Fibroblast of the aortic adventitia (primary cell): ENCODE measurements at regions not wholly inside any gene's neighbourhood (a gene's known extent, or its start where the extent isn't known, plus 50 kb on each side); places are given as distances from the start of the nearest gene placed in this dataset.

Experiments
- DNase-seq: peaks from one replicate; pipeline ENCODE4 v3.0.0-alpha.2; 2010; ENCODE audit warnings: low read depth
- H3K4me3 ChIP-seq: 2 replicates; pipeline ENCODE4 v1.5.1; 2011; ENCODE audit warnings: low read depth, mild to moderate bottlenecking, control low read depth, low read length, moderate library complexity
- TF ChIP-seq, protein P1 (sequence below): IDR thresholded peaks from 2 replicates; pipeline ENCODE4 v1.5.1; 2011; ENCODE audit warnings: mild to moderate bottlenecking, low read length, control low read depth, inconsistent platforms; ENCODE audit not compliant: insufficient read depth

DNA sequence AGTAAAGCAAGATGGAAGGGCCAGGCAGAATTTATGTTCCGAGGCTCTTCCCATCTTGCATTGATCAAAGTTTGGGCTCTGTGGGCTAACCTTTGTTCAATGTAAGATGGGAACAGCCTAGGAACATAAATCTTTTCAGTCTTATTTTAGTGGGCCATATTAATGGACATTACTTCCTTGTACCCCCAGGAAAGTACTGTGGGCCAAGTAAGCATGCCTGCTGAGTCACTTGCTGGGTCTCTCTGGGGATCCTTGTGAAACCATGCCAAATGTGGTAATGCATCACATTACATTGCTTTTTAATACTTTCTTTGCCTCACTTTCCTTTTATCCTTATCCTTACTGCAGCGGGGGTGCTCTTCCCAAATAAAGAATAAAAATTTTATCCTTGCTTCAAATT is 349.5 kb upstream of the POU1F1 start:
- H3K4me3 ChIP-seq, result no peak overlapping the region
- TF ChIP-seq, protein P1, sequence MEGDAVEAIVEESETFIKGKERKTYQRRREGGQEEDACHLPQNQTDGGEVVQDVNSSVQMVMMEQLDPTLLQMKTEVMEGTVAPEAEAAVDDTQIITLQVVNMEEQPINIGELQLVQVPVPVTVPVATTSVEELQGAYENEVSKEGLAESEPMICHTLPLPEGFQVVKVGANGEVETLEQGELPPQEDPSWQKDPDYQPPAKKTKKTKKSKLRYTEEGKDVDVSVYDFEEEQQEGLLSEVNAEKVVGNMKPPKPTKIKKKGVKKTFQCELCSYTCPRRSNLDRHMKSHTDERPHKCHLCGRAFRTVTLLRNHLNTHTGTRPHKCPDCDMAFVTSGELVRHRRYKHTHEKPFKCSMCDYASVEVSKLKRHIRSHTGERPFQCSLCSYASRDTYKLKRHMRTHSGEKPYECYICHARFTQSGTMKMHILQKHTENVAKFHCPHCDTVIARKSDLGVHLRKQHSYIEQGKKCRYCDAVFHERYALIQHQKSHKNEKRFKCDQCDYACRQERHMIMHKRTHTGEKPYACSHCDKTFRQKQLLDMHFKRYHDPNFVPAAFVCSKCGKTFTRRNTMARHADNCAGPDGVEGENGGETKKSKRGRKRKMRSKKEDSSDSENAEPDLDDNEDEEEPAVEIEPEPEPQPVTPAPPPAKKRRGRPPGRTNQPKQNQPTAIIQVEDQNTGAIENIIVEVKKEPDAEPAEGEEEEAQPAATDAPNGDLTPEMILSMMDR, result no peak
- peak; percentile 44 for DNase-seq

DNA sequence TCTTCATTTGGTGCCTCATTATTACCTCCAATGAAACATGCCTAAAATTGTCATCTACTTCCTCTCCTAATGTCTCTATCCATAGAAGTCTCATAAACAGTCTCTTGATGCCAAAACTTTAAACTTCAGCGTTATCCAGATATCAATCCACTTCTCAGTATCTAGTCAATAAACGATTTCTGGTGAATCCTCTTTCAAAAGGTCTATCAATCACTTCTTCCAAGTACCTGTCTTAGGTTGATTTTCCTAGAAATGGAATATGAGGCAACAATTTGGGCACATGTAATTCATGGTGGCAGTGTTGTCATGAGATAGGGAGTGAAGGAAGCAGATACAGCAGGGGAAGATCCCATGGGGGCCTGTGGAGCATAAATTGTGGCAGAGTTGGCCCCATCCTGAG is 348.5 kb upstream of the POU1F1 start:
- TF ChIP-seq, protein P1, result no peak
- no peak overlapping the region for H3K4me3 ChIP-seq
- DNase-seq, result no peak

- no peak overlapping the region for H3K4me3 ChIP-seq
- DNase-seq, result no peak
- TF ChIP-seq, protein P1, result no peak
Observed at GRCh38 chr3:87621667-87622066, 345.3 kb upstream of the POU1F1 start.

DNA sequence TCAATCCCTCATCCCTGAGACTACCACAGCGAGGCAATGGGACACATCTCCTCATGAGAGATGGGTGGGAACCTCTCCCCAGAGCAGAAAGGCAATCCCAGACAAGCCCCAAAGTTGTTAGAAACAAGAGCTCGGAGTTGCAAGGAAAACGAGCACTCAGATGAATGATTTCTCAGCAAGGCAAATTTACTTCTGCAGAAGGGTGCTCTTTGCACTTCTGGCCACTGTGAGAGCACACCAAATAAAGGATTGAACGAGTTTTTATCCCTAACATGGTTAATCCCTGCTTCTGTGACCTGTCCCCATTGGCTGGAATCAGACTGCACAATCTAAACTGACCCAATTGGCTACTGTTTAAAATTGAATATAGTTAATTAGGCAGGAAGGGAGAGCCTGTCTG is 339.1 kb upstream of the POU1F1 start:
- TF ChIP-seq, protein P1, result no peak
- no peak for DNase-seq
- H3K4me3 ChIP-seq, result no peak overlapping the region

DNA sequence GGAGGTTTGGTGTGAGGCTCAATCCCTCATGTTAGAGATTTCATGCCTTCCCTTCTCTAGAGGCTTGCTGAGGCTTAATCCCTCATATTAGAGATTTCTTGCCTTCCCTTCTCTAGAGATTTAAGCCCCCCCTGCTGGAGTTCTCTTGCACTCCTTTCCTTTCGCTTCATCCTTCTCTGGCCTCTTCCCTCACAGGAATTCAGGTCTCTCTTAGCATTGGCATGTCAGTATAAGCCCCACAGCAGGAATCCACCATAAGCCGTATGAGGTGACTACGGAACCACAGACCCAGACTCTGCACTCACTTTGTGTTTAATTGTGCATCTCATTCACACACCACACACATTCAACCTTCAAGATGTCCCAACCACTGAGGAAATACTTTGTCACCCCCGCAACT is 338.6 kb upstream of the POU1F1 start:
- H3K4me3 ChIP-seq, result no peak overlapping the region
- DNase-seq, result no peak
- TF ChIP-seq, protein P1, result no peak

DNA sequence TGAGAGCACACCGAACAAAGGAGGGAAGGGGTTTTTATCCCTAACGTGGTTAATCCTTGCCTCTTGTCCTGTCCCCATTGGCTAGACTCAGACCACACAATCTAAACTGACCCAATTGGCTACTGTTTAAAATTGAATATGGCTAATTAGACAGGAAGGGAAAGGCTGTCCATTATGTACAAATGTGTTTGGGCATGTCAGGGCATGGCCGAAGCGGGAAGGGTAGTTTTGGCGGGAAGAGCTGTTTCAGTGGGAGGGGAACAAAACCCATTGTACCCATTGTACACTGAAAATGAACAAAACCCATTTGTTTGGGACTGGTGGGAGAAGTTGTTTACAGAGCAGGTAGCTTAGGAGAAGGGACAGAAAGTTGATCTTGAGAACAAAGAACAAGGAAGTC is 330.9 kb upstream of the POU1F1 start:
- no peak overlapping the region for H3K4me3 ChIP-seq
- no peak for DNase-seq
- TF ChIP-seq, protein P1, result no peak

DNA sequence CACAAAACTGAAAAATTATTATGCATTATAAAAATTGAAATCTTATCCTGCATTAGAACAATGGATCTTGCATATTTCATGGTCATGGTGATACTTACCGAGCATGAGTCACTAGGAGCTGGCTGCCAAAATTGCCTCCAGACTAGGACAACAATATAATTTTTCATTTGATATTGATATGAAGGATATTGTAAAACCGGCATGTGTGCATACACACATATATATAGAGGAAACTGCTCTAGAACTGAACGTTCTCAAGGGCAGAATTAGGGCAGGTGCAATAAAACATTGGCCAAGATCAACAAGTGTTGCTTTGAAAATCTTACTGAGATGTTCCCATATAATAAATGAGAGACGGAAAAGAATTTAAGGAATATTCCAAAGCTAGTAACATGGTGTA is 319.4 kb upstream of the POU1F1 start:
- peak; percentile 62 for DNase-seq
- H3K4me3 ChIP-seq, result no peak overlapping the region
- TF ChIP-seq, protein P1, result no peak
